ENCODE measurements at regions not wholly inside any gene's neighbourhood (a gene's known extent, or its start where the extent isn't known, plus 50 kb on each side); places are given as distances from the start of the nearest gene placed in this dataset.

GRCh38 chr5:58076483-58077257 lies 383.2 kb downstream of the PLK2 start:
- Histone ChIP-seq H3K23me2 (ENCODE audit: low read depth, low read length) (no peaks in the 10 kb centered on the region), H3K9me3 (ENCODE audit: insufficient read depth in 2 of 2, low read depth in 1 of 2, low read length in 1 of 2) (no peaks in the 10 kb centered on the region), H3K14ac (ENCODE audit: insufficient read length) (no peak overlapping the region), H3K4me2 (ENCODE audit: insufficient read depth in 1 of 2, low read depth in 2 of 2, low read length in 2 of 2) (no peak overlapping the region), H2BK5ac (ENCODE audit: low read depth, low read length) (no peak overlapping the region), H3K4me3 (ENCODE audit: extremely low read depth in 1 of 4, insufficient read depth in 2 of 4, low read depth in 3 of 4, low read length in 4 of 4) (no peak overlapping the region), H4K91ac (replicated peaks; ENCODE audit: insufficient read length, low read length) (no peak overlapping the region), H3K79me2 (ENCODE audit: control insufficient read depth in 1 of 2, insufficient read depth in 2 of 2, low read length in 2 of 2) (no peaks in the 10 kb centered on the region), H2BK120ac (replicated peaks; ENCODE audit: low read depth, low read length) (no peak overlapping the region), H2BK20ac (ENCODE audit: low read length) (no peak overlapping the region), H3K9ac (replicated peaks in 1 of 4; ENCODE audit: extremely low read depth in 1 of 4, low read depth in 3 of 4, low read length in 3 of 4) (no peak overlapping the region), H3K79me1 (ENCODE audit: low read depth, low read length) (no peaks in the 10 kb centered on the region), H2BK12ac (ENCODE audit: low read depth, low read length) (no peak overlapping the region), H3K23ac (ENCODE audit: insufficient read length) (no peak overlapping the region), H3K18ac (ENCODE audit: extremely low read depth, low read length) (no peak overlapping the region), H2BK15ac (ENCODE audit: low read length) (no peak overlapping the region), H4K5ac (ENCODE audit: insufficient read length, low read depth, low read length) (no peak overlapping the region), H3K56ac (replicated peaks; ENCODE audit: insufficient read length, low read depth, low read length) (no peak overlapping the region), H4K20me1 (replicated peaks in 1 of 2; ENCODE audit: control insufficient read depth in 1 of 2, insufficient read depth in 2 of 2, low read length in 2 of 2) (no peaks in the 10 kb centered on the region), H3K4me1 (replicated peaks in 1 of 4; ENCODE audit: control insufficient read depth in 3 of 4, insufficient read depth in 4 of 4, low read length in 3 of 4) (peaks cover 0 to 1% (median 0%) of the 10 kb centered on the region in 4 experiments; a peak in 1 of 7 replicates), H3K27ac (ENCODE audit: low read depth, low read length) (no peak overlapping the region), H3K27me3 (replicated peaks in 1 of 4; ENCODE audit: control insufficient read depth in 3 of 4, extremely low read depth in 1 of 4, insufficient read depth in 3 of 4, low read length in 3 of 4) (no peaks in the 10 kb centered on the region), H3K36me3 (ENCODE audit: control insufficient read depth in 2 of 4, insufficient read depth in 4 of 4, low read length in 3 of 4) (no peaks in the 10 kb centered on the region), H3K4ac (replicated peaks; ENCODE audit: insufficient read length, low read depth, low read length) (no peak overlapping the region), H2AFZ (ENCODE audit: low read length) (no peak overlapping the region), H4K8ac (ENCODE audit: extremely low read depth, insufficient read depth, low read length) (no peak overlapping the region), H2AK5ac (ENCODE audit: low read depth, low read length) (no peak overlapping the region)
- ChIA-PET POLR2A (ENCODE audit: partially characterized antibody) (no interaction called here), CTCF (ENCODE audit: partially characterized antibody) (interaction anchor here (0.7 kb wide), 1 partner anchor 36 kb away, joined by 3 read pairs; no protein-coding TSS in a partner anchor)
- DNase-seq (ENCODE audit: low read depth in 1 of 2, low spot score in 2 of 2) (no peak), FAIRE-seq (no peak)
- WGBS, 2 experiments (ENCODE audit: extremely low coverage in 1 of 2, insufficient coverage in 1 of 2, insufficient read length in 1 of 2, insufficient replicate concordance in 2 of 2, low coverage in 1 of 2, low lambda C conversion rate in 2 of 2, missing lambda C conversion rate in 1 of 2) = 93% methylated on average over 7 of the region's 7 CpGs; no CpG with 5 or more reads in 1 of the 2 experiments
- TF ChIP-seq GTF2F1 (IDR thresholded peaks at IDR 0.05; ENCODE audit: borderline replicate concordance, low read depth, low read length) = no peak
- TF ChIP-seq EP300 (IDR thresholded peaks at IDR 0.05; ENCODE audit: borderline replicate concordance in 1 of 2, low read depth in 2 of 2, low read length in 2 of 2) = no peak
- TF ChIP-seq CEBPB (IDR thresholded peaks at IDR 0.05; ENCODE audit: low read depth, low read length) = no peak
- TF ChIP-seq JUND (IDR thresholded peaks at IDR 0.05; ENCODE audit: low read length) = no peak
- no peak for TF ChIP-seq SIRT6 (IDR thresholded peaks at IDR 0.05; ENCODE audit: low read length)
- no peak for TF ChIP-seq RBBP5 (IDR thresholded peaks at IDR 0.05; ENCODE audit: borderline replicate concordance, low read depth, low read length)
- no peak for TF ChIP-seq CHD1 (IDR thresholded peaks at IDR 0.05; ENCODE audit: low read depth, low read length)
- TF ChIP-seq, protein P1, sequence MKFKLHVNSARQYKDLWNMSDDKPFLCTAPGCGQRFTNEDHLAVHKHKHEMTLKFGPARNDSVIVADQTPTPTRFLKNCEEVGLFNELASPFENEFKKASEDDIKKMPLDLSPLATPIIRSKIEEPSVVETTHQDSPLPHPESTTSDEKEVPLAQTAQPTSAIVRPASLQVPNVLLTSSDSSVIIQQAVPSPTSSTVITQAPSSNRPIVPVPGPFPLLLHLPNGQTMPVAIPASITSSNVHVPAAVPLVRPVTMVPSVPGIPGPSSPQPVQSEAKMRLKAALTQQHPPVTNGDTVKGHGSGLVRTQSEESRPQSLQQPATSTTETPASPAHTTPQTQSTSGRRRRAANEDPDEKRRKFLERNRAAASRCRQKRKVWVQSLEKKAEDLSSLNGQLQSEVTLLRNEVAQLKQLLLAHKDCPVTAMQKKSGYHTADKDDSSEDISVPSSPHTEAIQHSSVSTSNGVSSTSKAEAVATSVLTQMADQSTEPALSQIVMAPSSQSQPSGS (IDR thresholded peaks at IDR 0.05; ENCODE audit: low read length) = no peak
- TF ChIP-seq, protein P2, sequence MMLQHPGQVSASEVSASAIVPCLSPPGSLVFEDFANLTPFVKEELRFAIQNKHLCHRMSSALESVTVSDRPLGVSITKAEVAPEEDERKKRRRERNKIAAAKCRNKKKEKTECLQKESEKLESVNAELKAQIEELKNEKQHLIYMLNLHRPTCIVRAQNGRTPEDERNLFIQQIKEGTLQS (IDR thresholded peaks at IDR 0.05; ENCODE audit: insufficient read depth, low read depth, low read length) = no peak
- no peak for TF ChIP-seq FOSL1 (IDR thresholded peaks at IDR 0.05; ENCODE audit: insufficient read depth, low read depth, low read length)

Measured in H1 (cell line).